Lower lobe of right lung (tissue), 2 donors: ENCODE measurements at regions not wholly inside any gene's neighbourhood (a gene's known extent, or its start where the extent isn't known, plus 50 kb on each side); places are given as distances from the start of the nearest gene placed in this dataset.

Experiments used
- ATAC-seq, 2 donors: fragments of 200-7000 bp; cut with Tn5 transposase; one replicate each; pipeline ENCODE4 v1.9.1; 2020 to 2022; ENCODE audit warnings: mild to moderate bottlenecking in 2 of 2, moderate library complexity in 2 of 2
- DNase-seq: peaks from one replicate; pipeline ENCODE4 v3.0.0-alpha.2; 2020
- H3K27ac ChIP-seq: fragments of 200-600 bp; one replicate; pipeline ENCODE4 v1.8.0; 2022
- H3K27me3 ChIP-seq: fragments of 200-600 bp; one replicate; pipeline ENCODE4 v1.8.0; 2022; ENCODE audit warnings: low read depth
- H3K36me3 ChIP-seq: fragments of 200-600 bp; one replicate; pipeline ENCODE4 v1.8.0; 2022; ENCODE audit warnings: mild to moderate bottlenecking
- H3K4me1 ChIP-seq: fragments of 200-600 bp; one replicate; pipeline ENCODE4 v1.8.0; 2022
- H3K4me3 ChIP-seq: fragments of 200-600 bp; one replicate; pipeline ENCODE4 v1.8.0; 2022; ENCODE audit warnings: mild to moderate bottlenecking
- H3K9me3 ChIP-seq: fragments of 200-600 bp; one replicate; pipeline ENCODE4 v1.8.0; 2022
- CTCF ChIP-seq: fragments of 200-600 bp; IDR thresholded peaks from one replicate; pipeline ENCODE4 v1.8.0; 2022; ENCODE audit warnings: antibody characterized with exemption, mild to moderate bottlenecking
- intact Hi-C: fragments of 100-400 bp; cut with DNase I; formaldehyde crosslinking; loops from one replicate; pipeline ENCODE4 v1.11.0; 2022
- donor health status: DM: no; HTN: yes; CAD: no; lungs with severe emphysema.

- Histone ChIP-seq H3K27me3 (no peaks in the 10 kb centered on the region), H3K4me1 (no peaks in the 10 kb centered on the region), H3K27ac (no peak overlapping the region), H3K36me3 (no peaks in the 10 kb centered on the region), H3K9me3 (no peaks in the 10 kb centered on the region), H3K4me3 (no peak overlapping the region)
- TF ChIP-seq CTCF, result no peak
- intact Hi-C loops, result no loop called here
- ATAC-seq (no peak), DNase-seq (no peak)
Measured at GRCh38 chr10:83925133-83925532, 214.2 kb upstream of the GHITM start.

- Histone ChIP-seq H3K27ac (no peak overlapping the region), H3K9me3 (no peaks in the 10 kb centered on the region), H3K4me1 (no peaks in the 10 kb centered on the region), H3K27me3 (no peaks in the 10 kb centered on the region), H3K4me3 (no peak overlapping the region), H3K36me3 (no peaks in the 10 kb centered on the region)
- no peak for TF ChIP-seq CTCF
- ATAC-seq (no peak), DNase-seq (no peak)
- intact Hi-C loops, result no loop called here
Measured at GRCh38 chr10:83926606-83927005, 212.7 kb upstream of the GHITM start.

GRCh38 chr10:83927166-83927565 is 212.1 kb upstream of the GHITM start:
- Histone ChIP-seq H3K27ac (no peak overlapping the region), H3K4me3 (no peak overlapping the region), H3K27me3 (no peaks in the 10 kb centered on the region), H3K36me3 (no peaks in the 10 kb centered on the region), H3K4me1 (no peaks in the 10 kb centered on the region), H3K9me3 (no peaks in the 10 kb centered on the region)
- ATAC-seq (no peak), DNase-seq (no peak)
- intact Hi-C loops, result no loop called here
- TF ChIP-seq CTCF, result no peak

GRCh38 chr10:83929399-83929798 is 209.9 kb upstream of the GHITM start:
- no peak overlapping the region for H3K27ac ChIP-seq
- no peaks in the 10 kb centered on the region for H3K4me1 ChIP-seq
- ATAC-seq (no peak), DNase-seq (no peak)
- no peaks in the 10 kb centered on the region for H3K36me3 ChIP-seq
- H3K9me3 ChIP-seq, result no peaks in the 10 kb centered on the region
- intact Hi-C loops, result no loop called here
- H3K27me3 ChIP-seq, result no peaks in the 10 kb centered on the region
- no peak overlapping the region for H3K4me3 ChIP-seq
- no peak for TF ChIP-seq CTCF

- ATAC-seq, result no peak
- Histone ChIP-seq H3K27me3 (no peaks in the 10 kb centered on the region), H3K36me3 (no peaks in the 10 kb centered on the region), H3K4me1 (no peaks in the 10 kb centered on the region), H3K4me3 (no peak overlapping the region), H3K9me3 (no peaks in the 10 kb centered on the region), H3K27ac (no peak overlapping the region)
- TF ChIP-seq CTCF, result no peak
- DNase-seq, result no peak
- intact Hi-C loops, result no loop called here
Measured at GRCh38 chr10:83931669-83932068, 207.6 kb upstream of the GHITM start.

GRCh38 chr10:83932245-83932644 is 207.1 kb upstream of the GHITM start:
- TF ChIP-seq CTCF, result no peak
- DNase-seq (no peak), ATAC-seq (no peak)
- Histone ChIP-seq H3K27me3 (no peaks in the 10 kb centered on the region), H3K4me3 (no peak overlapping the region), H3K9me3 (no peaks in the 10 kb centered on the region), H3K4me1 (no peaks in the 10 kb centered on the region), H3K27ac (no peak overlapping the region), H3K36me3 (no peaks in the 10 kb centered on the region)
- intact Hi-C loops, result no loop called here
